LHCN-M2 (cell line): ENCODE measurements at regions not wholly inside any gene's neighbourhood (a gene's known extent, or its start where the extent isn't known, plus 50 kb on each side); places are given as distances from the start of the nearest gene placed in this dataset.

Source experiments
- DNase-seq: peaks from one replicate; pipeline ENCODE4 v3.0.0-alpha.2; 2012; ENCODE audit warnings: low read depth

- no peak for DNase-seq
Observed at GRCh38 chr10:2951235-2951835, 116.0 kb upstream of the PFKP start.

- DNase-seq: no peak
Observed at GRCh38 chr10:2950546-2950945, 116.8 kb upstream of the PFKP start.

- DNase-seq: peak; percentile 16
Observed at GRCh38 chr10:2949948-2950354, 117.4 kb upstream of the PFKP start.

DNA sequence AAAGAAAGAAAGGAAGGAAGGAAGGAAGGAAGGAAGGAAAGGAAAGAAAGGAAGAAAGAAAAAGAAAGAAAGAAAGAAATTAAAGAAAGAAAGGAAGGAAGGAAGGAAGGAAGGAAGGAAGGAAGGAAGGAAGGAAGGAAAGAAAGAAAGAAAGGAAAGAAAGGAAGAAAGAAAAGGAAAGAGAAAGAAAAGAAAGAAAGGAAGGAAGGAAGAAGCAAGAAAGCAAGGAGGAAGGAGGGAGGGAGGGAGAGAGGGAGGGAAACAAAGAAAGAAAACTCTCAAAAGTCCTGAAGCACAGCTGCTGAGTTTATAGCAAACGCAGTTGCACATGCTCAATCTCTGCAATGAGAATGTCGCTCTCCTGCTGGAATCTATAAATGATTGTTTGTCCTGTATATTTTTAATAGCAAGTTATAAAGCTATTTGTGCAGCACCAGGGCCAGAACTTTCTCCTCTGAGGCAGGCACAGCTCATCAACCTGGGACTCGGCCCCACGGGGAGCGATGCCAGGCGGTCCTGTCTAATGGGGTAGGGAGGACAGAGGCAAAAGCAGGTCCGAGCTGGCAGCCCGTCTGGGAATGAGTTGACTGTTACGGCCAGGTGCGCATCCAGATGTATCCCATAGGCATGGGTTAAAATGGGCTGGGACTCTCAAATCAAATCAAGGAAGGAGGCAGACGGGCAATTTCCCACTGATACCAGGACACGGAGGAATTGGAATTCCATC, 118.0 kb upstream of the PFKP start:
- DNase-seq: no peak

- no peak for DNase-seq
Observed at GRCh38 chr10:2948127-2948854, 119.1 kb upstream of the PFKP start.

DNA sequence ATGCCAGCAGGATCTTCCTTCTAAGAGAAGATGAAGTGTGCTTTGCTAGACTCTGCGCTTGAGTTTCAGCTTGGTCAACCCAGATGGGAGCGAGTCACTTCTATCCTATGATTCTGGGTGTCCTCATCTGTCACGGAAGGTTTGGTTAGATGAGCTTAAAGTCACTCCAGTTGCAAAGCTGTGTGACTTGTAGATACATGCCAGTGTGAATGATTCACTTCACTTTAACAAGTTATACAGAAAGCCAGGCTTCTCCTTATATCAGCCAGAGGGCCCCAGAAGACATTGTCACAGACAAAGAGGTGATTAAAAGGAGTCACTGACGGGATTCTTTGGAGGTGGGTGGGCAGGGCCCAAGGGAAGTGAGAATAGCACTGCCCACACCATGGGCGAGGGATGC, 122.6 kb upstream of the PFKP start:
- no peak for DNase-seq

DNA sequence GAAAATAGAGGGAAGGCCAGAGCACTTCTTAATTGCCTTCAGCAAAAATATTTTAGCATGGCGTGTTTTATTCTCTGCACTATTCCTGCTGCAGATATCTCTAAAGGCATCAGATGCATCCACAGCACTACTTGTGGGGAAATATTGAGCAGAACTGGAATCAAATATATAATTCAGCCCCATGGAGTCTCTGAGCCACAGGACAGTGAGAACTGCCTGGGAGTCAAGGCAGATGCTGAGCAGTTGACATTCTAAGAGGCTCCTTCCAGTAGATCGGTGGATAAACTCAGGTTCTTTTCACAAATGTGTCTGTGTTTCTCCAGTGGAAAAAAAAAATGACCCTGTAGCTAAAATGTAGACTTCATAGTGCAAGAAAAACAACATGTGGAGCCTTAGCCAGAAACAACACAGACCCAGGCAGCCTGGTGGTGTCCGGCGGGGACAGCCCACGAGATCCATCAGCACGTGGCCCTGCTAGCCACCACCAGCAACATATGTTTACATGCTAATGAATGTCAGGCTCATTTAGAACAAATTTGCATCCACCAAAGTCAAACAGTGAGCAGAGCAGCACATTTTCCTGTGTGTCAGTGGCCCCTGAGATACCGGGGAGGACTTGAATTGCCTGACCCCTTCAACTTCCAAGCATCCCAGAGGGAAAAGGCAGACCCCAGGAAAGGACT, 123.3 kb upstream of the PFKP start:
- DNase-seq: no peak

- no peak for DNase-seq
Observed at GRCh38 chr10:2942938-2943337, 124.4 kb upstream of the PFKP start.

GRCh38 chr10:2938869-2939268, 128.5 kb upstream of the PFKP start:
- peak; percentile 27 for DNase-seq

DNA sequence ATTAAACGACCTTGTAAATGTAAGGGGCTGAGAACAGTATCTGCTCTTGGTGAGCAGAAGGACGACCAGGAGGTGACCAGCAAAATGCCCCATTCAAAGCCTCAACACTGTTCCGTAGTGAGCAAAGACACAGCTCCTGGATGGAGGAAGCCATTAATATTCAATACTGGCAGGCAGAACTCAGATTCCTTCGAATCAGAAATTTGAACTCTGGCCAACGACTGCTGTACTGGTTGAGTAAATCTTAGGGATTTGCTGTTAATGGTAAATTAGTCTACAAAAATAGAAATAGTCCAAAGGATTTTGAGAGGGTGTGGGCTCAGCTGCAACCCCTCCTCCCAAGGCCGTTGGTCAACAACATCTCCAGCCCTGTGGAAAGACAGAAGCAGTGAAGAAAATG, 130.5 kb upstream of the PFKP start:
- DNase-seq: no peak

DNA sequence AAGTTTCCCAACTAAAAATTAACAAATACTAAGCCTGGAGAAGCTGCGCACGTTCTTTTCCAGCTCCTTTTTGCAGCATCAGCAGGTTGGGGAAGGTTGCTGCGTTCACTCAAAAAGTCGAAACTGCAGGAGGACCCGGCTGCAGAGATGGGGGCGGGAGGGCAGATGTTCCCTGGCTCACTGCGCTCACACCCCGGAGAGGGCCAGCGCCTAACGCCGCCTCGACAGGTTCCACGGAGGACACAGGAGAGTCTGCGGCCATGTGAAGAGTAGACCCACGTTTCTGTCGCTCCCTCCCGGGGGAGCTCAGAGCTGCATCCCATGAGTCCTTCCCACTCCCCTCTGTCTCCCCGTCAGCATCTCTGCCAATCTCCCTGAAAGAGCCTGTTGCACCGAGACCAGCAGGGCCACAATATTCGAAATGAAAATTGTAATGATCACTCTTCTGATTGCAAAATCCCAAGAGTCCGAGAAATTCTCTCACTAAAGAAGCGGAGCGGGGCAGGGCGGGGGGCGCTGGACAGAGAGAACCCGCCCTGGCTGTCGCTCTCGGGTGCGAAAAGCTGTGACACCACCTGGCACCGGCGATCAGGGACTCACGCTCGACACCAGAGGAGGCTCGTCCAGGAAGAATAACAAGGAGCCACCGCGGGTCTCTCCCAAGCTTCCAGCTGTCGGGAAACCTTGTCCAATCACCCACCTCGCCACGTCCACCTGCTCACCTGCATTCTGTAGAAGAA, 131.5 kb upstream of the PFKP start:
- DNase-seq: no peak

GRCh38 chr10:2933924-2934323, 133.4 kb upstream of the PFKP start:
- DNase-seq: no peak

DNA sequence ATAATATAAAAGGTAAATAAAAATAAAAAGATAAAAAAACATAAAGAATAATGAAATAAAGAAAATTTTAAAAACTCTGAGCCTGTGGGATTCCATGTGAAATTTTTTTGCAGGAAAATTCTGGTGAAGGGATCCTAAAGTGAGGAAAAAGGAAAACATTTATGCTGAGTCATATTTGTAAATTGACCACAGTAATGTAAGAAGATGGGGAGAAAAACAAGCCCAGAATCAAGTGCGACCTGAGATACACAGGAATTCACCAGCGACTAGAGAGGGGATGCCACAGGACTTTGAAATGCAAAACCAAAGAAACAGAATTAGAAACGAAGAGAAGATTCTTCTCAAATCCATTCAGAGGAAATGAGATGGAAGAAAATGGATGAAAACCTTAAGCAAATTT, 133.8 kb upstream of the PFKP start:
- no peak for DNase-seq

- no peak for DNase-seq
Observed at GRCh38 chr10:2933071-2933470, 134.3 kb upstream of the PFKP start.

- DNase-seq: no peak
Observed at GRCh38 chr10:2929480-2930258, 137.7 kb upstream of the PFKP start.

GRCh38 chr10:2927958-2928840, 139.1 kb upstream of the PFKP start:
- peak; percentile 51 for DNase-seq

- DNase-seq: no peak
Observed at GRCh38 chr10:2926918-2927660, 140.3 kb upstream of the PFKP start.

- DNase-seq: peak; percentile 43
Observed at GRCh38 chr10:2925631-2926030, 141.7 kb upstream of the PFKP start.

GRCh38 chr10:2924431-2924830, 142.9 kb upstream of the PFKP start:
- no peak for DNase-seq
